ENCODE measurements at regions not wholly inside any gene's neighbourhood (a gene's known extent, or its start where the extent isn't known, plus 50 kb on each side); places are given as distances from the start of the nearest gene placed in this dataset.
"Not testable (repeated sequence)": the region's sequence is repeated elsewhere in the genome, so short reads cannot be mapped to it uniquely, and the experiment has no call there.

DNA sequence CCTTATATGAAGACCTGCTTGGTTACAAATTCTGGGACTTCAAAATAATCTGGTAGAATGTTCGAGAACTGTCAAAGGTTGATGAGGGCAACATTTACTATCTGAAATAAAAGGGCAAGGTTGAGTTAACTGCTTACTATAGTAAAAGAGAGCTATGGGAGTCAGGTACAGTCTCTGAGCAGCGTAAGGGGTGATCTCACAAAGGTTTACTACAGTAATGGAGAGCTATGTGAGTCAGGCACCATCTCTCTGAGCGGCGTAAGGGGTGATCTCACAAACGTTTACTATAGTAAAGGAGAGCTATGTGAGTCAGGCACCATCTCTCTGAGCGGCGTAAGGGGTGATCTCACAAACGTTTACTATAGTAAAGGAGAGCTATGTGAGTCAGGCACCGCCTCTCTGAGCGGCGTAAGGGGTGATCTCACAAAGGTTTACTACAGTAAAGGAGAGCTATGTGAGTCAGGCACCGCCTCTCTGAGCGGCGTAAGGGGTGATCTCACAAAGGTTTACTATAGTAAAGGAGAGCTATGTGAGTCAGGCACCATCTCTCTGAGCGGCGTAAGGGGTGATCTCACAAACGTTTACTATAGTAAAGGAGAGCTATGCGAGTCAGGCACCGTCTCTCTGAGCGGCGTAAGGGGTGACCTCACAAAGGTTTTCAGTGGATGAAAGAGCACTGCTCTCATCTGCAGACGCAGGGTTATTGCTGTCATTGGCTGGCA lies 439.6 kb upstream of the B3GAT1 start:
- not testable (repeated sequence) for TF ChIP-seq POLR2A (IDR thresholded peaks at IDR 0.05; ENCODE audit: low read length); GATA1 (IDR thresholded peaks at IDR 0.05; ENCODE audit: low read depth, low read length)
